ENCODE measurements at regions not wholly inside any gene's neighbourhood (a gene's known extent, or its start where the extent isn't known, plus 50 kb on each side); places are given as distances from the start of the nearest gene placed in this dataset.

GRCh38 chr2:118186110-118186857, 98.0 kb downstream of the INSIG2 start:
- no peaks in the 10 kb centered on the region for H3K9me3 ChIP-seq (ENCODE audit: low read length)
- H3K36me3 ChIP-seq (ENCODE audit: insufficient read depth, low read length) = no peaks in the 10 kb centered on the region
- peaks cover 15% of the 10 kb centered on the region for H3K4me1 ChIP-seq (ENCODE audit: insufficient read depth, low read length, severe bottlenecking)
- peak overlapping the region; percentile 11 for H3K27ac ChIP-seq (ENCODE audit: low read depth, low read length, poor library complexity, severe bottlenecking)
- TF ChIP-seq, protein P1, sequence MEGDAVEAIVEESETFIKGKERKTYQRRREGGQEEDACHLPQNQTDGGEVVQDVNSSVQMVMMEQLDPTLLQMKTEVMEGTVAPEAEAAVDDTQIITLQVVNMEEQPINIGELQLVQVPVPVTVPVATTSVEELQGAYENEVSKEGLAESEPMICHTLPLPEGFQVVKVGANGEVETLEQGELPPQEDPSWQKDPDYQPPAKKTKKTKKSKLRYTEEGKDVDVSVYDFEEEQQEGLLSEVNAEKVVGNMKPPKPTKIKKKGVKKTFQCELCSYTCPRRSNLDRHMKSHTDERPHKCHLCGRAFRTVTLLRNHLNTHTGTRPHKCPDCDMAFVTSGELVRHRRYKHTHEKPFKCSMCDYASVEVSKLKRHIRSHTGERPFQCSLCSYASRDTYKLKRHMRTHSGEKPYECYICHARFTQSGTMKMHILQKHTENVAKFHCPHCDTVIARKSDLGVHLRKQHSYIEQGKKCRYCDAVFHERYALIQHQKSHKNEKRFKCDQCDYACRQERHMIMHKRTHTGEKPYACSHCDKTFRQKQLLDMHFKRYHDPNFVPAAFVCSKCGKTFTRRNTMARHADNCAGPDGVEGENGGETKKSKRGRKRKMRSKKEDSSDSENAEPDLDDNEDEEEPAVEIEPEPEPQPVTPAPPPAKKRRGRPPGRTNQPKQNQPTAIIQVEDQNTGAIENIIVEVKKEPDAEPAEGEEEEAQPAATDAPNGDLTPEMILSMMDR (IDR thresholded peaks at IDR 0.05; ENCODE audit: low read length) = no peak; the same call in 1 of the 2 replicates
- no peak for TF ChIP-seq EZH2 (IDR thresholded peaks at IDR 0.05; ENCODE audit: borderline replicate concordance, low read length)
- no peaks in the 10 kb centered on the region for H4K20me1 ChIP-seq (ENCODE audit: insufficient read depth, low read length)
- H3K4me2 ChIP-seq (ENCODE audit: low read length) = peak overlapping the region; percentile 80
- H3K9ac ChIP-seq (ENCODE audit: low read length) = peak overlapping the region; percentile 89
- H3K4me3 ChIP-seq (ENCODE audit: low read depth, low read length, poor library complexity, severe bottlenecking) = peak overlapping the region; percentile 71
- H3K9me2 ChIP-seq (ENCODE audit: low read depth, low read length) = no peaks in the 10 kb centered on the region
- peak overlapping the region; percentile 96 for H2AFZ ChIP-seq (ENCODE audit: low read length)
- H3F3A ChIP-seq (ENCODE audit: insufficient read depth, low read length) = no peaks in the 10 kb centered on the region
- no peaks in the 10 kb centered on the region for H3K27me3 ChIP-seq (ENCODE audit: insufficient read depth, low read length)
- H3K79me2 ChIP-seq (ENCODE audit: insufficient read depth, low read length) = no peaks in the 10 kb centered on the region

- H3K9me2 ChIP-seq (ENCODE audit: low read depth, low read length) = no peaks in the 10 kb centered on the region
- H3K4me1 ChIP-seq (ENCODE audit: insufficient read depth, low read length, severe bottlenecking) = peaks cover 15% of the 10 kb centered on the region
- peak overlapping the region; percentile 89 for H3K9ac ChIP-seq (ENCODE audit: low read length)
- no peaks in the 10 kb centered on the region for H4K20me1 ChIP-seq (ENCODE audit: insufficient read depth, low read length)
- peak overlapping the region; percentile 11 for H3K27ac ChIP-seq (ENCODE audit: low read depth, low read length, poor library complexity, severe bottlenecking)
- H3K27me3 ChIP-seq (ENCODE audit: insufficient read depth, low read length) = no peaks in the 10 kb centered on the region
- peak overlapping the region; percentile 80 for H3K4me2 ChIP-seq (ENCODE audit: low read length)
- peak overlapping the region; percentile 94 for H2AFZ ChIP-seq (ENCODE audit: low read length)
- H3K36me3 ChIP-seq (ENCODE audit: insufficient read depth, low read length) = no peaks in the 10 kb centered on the region
- H3K9me3 ChIP-seq (ENCODE audit: low read length) = no peaks in the 10 kb centered on the region
- no peaks in the 10 kb centered on the region for H3F3A ChIP-seq (ENCODE audit: insufficient read depth, low read length)
- TF ChIP-seq, protein P1 (IDR thresholded peaks at IDR 0.05; ENCODE audit: low read length) = no peak; the same call in 1 of the 2 replicates
- TF ChIP-seq EZH2 (IDR thresholded peaks at IDR 0.05; ENCODE audit: borderline replicate concordance, low read length) = no peak
- H3K4me3 ChIP-seq (ENCODE audit: low read depth, low read length, poor library complexity, severe bottlenecking) = peak overlapping the region; percentile 71
- no peaks in the 10 kb centered on the region for H3K79me2 ChIP-seq (ENCODE audit: insufficient read depth, low read length)
These were observed 97.2 kb downstream of the INSIG2 start for GRCh38 chr2:118185210-118186109.

DNA sequence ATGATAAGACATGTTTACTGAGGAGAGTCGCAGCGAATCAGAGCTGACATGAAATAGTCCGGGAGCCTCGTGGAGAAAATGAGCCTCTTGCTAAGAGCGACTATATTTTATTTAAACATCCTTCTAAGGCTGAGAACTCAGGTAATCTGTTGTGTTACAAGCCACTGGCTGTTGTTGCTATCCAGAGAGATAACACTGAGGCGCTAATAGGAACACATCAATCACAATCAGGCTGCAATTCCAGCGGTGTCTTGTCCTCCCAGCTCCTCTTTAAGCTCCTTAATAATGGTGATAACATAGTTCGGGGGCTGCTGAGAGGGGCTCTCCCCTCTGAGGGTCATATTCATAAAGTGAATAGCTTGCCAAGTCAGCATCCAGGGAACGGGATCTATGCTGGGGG, 95.1 kb downstream of the INSIG2 start:
- H2AFZ ChIP-seq (ENCODE audit: low read length) = no peak overlapping the region
- peaks cover 8% of the 10 kb centered on the region; the same call in 1 of the 2 replicates for H3K27me3 ChIP-seq (ENCODE audit: insufficient read depth, low read length)
- no peaks in the 10 kb centered on the region for H3F3A ChIP-seq (ENCODE audit: insufficient read depth, low read length)
- TF ChIP-seq, protein P1 (IDR thresholded peaks at IDR 0.05; ENCODE audit: low read length) = no peak
- no peak for TF ChIP-seq EZH2 (IDR thresholded peaks at IDR 0.05; ENCODE audit: borderline replicate concordance, low read length)
- no peaks in the 10 kb centered on the region for H4K20me1 ChIP-seq (ENCODE audit: insufficient read depth, low read length)
- H3K4me1 ChIP-seq (ENCODE audit: insufficient read depth, low read length, severe bottlenecking) = peaks cover 15% of the 10 kb centered on the region
- no peak overlapping the region for H3K4me3 ChIP-seq (ENCODE audit: low read depth, low read length, poor library complexity, severe bottlenecking)
- H3K9me3 ChIP-seq (ENCODE audit: low read length) = no peaks in the 10 kb centered on the region
- H3K9me2 ChIP-seq (ENCODE audit: low read depth, low read length) = no peaks in the 10 kb centered on the region
- no peaks in the 10 kb centered on the region for H3K36me3 ChIP-seq (ENCODE audit: insufficient read depth, low read length)
- no peak overlapping the region for H3K27ac ChIP-seq (ENCODE audit: low read depth, low read length, poor library complexity, severe bottlenecking)
- H3K4me2 ChIP-seq (ENCODE audit: low read length) = no peak overlapping the region
- no peaks in the 10 kb centered on the region for H3K79me2 ChIP-seq (ENCODE audit: insufficient read depth, low read length)
- no peak overlapping the region for H3K9ac ChIP-seq (ENCODE audit: low read length)
